Erythroblast (primary cell): ENCODE measurements at regions not wholly inside any gene's neighbourhood (a gene's known extent, or its start where the extent isn't known, plus 50 kb on each side); places are given as distances from the start of the nearest gene placed in this dataset.
"Not testable (repeated sequence)": the region's sequence is repeated elsewhere in the genome, so short reads cannot be mapped to it uniquely, and the experiment has no call there.

ENCODE experiments used
- DNase-seq, 2 experiments: peaks; one replicate each; lab custom pipeline; 2025; lab: John Stamatoyannopoulos, UW
- GATA1 ChIP-seq: IDR thresholded peaks from 2 replicates; pipeline ENCODE4 v1.6.1; 2011; ENCODE audit warnings: low read depth, mild to moderate bottlenecking, control low read depth, low read length, moderate library complexity
- POLR2A ChIP-seq: IDR thresholded peaks from 2 replicates; pipeline ENCODE4 v1.6.1; 2011; ENCODE audit warnings: mild to moderate bottlenecking, low read length

DNA sequence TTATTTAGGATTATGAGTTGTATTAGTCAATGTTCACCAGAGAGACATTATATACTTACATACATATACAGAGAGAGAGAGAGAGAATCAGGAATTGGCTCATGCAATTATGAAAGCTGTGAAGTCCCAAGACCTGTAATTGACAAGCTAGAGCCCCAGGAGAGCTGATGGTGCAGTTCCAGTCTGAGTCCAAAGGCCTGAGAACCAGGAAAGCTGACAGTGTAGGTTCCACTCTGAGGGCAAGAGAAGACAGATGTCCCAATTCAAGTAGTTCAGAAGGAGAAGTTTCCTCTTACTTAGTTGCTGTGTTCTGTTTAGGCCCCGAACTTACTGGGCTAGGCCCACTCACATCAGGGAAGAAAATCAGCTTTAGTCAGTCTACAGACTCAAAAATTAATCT lies 76.4 kb upstream of the FICD start:
- no peak for TF ChIP-seq POLR2A
- TF ChIP-seq GATA1 = no peak

GRCh38 chr12:108432423-108433121 lies 82.5 kb upstream of the FICD start:
- no peak for TF ChIP-seq POLR2A
- TF ChIP-seq GATA1 = no peak
- DNase-seq = no peak

More for the DNA sequence above, 76.4 kb upstream of the FICD start:
- DNase-seq = no peak

GRCh38 chr12:108430926-108431325 lies 84.2 kb upstream of the FICD start:
- DNase-seq = no peak
- TF ChIP-seq POLR2A (no peak), GATA1 (no peak)

GRCh38 chr12:108430245-108430644 lies 84.8 kb upstream of the FICD start:
- no peak for DNase-seq
- no peak for TF ChIP-seq POLR2A
- no peak for TF ChIP-seq GATA1

DNA sequence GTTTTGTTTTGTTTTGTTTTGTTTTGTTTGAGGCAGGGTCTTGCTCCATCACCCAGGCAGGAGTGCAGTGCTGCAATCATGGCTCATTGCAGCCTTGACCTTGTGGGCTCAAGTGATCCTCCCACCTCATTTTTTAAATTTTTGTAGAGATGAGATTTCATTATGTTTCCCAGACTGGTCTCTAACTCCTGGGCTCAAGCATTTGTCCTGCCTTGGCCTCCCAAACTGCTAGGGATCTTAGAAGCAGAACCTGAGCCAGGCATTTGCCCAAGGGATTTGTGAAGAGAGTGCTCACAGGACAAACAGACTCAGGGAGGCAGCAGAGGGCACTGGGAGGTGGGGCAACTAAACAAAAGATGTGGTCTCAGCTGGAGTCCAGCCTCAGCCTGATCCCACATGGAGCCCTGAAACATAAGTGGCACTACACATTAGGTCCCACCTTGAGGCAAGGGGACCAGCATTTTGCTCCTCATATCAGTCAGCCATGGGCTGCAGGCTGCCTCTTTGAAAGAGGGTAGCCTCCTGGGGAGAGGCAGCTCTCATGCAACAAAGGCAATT lies 86.2 kb upstream of the CMKLR1 start:
- no peak for TF ChIP-seq GATA1
- no peak for TF ChIP-seq POLR2A
- no peak for DNase-seq

- no peak for DNase-seq
- TF ChIP-seq POLR2A (no peak), GATA1 (no peak)
Observed at GRCh38 chr12:108424816-108425215, 85.7 kb upstream of the CMKLR1 start.

DNA sequence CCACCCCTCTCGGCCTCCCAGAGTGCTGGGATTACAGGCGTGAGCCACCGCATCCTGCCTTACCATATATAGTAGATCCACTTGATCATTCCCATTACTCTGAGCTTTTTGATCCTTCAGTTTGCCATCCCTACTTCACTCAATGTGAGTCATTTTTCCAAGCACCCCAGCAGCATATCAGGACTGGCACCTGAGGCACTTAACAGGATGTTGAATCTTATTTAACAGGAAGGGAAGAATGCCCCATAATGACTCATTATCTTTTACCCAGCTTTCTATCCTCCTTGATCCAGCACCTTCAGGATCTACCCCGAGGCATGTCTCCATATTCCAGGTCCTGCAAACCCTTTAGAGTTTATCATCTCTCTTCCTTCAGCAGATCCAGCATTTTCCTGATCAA lies 84.9 kb upstream of the CMKLR1 start:
- no peak for DNase-seq
- TF ChIP-seq GATA1 = no peak

DNA sequence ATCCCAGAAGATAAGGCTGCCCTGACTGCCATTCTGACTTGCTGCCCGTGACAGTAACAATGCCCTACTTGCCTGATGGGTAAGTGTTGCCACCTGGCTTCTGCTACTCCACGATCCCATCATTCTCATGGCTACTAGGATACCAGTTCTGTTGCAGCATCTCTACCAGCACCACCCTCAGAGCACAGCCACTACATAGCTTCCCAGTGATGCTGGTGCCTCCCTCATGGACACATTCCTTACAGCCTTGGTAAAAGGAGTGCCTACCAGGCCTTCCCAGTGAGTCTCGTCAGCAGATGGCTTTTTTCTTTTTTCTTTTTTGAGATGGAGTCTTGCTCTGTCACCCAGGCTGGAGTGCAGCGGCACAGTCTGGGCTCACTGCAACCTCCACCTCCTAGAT lies 84.4 kb upstream of the CMKLR1 start:
- DNase-seq = no peak
- TF ChIP-seq GATA1 (no peak), POLR2A (no peak)

- DNase-seq = not testable (repeated sequence)
Observed at GRCh38 chr12:108421082-108421481, 82.0 kb upstream of the CMKLR1 start.

- not testable (repeated sequence) for DNase-seq
Observed at GRCh38 chr12:108420421-108420820, 81.3 kb upstream of the CMKLR1 start.

DNA sequence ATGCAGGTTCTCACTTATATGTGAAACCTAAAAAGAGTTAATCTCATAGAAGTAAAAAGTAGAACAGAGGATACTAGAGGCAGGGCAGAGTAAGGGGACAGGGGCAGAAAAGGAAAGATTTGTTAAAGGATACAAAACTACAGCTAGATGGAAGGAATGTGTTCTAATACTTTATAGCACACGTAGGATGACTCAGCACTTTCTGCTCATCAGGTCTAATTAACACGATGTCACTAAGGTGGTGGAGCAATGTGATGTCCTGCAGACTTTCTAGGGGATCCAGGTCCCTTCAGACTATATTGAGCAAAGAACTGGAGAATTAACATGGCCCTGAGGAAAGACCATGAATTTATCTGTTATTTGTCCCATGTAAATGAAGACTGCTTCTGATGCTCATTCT lies 80.8 kb upstream of the CMKLR1 start:
- peak in 1 of 2 experiments; percentile 49 for DNase-seq
- no peak for TF ChIP-seq GATA1
- no peak for TF ChIP-seq POLR2A

GRCh38 chr12:108418164-108418890 lies 79.2 kb upstream of the CMKLR1 start:
- no peak for TF ChIP-seq GATA1
- no peak for TF ChIP-seq POLR2A
- no peak for DNase-seq

DNA sequence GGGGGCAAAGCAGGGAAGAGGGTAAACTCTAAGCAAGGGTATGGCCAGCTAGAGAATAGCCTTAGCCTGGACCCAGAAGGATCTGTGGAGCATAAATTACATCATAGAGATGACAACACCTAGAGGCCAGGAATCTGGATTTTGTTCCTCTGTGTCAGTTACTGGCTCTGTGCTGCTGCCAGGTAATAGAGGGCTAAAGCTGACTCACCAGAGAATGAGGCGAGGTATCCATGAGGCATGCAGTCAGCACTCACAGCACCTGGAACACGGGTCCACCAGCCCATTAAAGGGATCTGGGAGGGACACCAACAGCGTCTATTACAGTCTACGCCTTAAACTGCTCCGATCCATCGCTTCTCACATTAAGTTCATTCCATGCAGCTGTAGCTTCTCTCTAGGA lies 74.9 kb upstream of the CMKLR1 start:
- no peak for DNase-seq

GRCh38 chr12:108410689-108411088 lies 71.6 kb upstream of the CMKLR1 start:
- DNase-seq = no peak
- TF ChIP-seq POLR2A = no peak
- TF ChIP-seq GATA1 = no peak

More for the DNA sequence above, 74.9 kb upstream of the CMKLR1 start:
- no peak for TF ChIP-seq GATA1
- TF ChIP-seq POLR2A = no peak
